GM12878 (cell line): ENCODE measurements at regions not wholly inside any gene's neighbourhood (a gene's known extent, or its start where the extent isn't known, plus 50 kb on each side); places are given as distances from the start of the nearest gene placed in this dataset.

Source experiments
- ATAC-seq: fragments of 200-7000 bp; cut with Tn5 transposase; 3 replicates; pipeline ENCODE4 v1.9.1; 2020; ENCODE audit warnings: mild to moderate bottlenecking, moderate library complexity
- BruUV-seq: library from RNA; stranded (reverse); fragments of 400-500 nt; replicated peaks from 2 replicates; lab custom pipeline; 2021; lab: Mats Ljungman, UMichigan
- CTCF ChIA-PET: fragments of 300-600 bp; sonication (Branson Sonifier 250); formaldehyde crosslinking; extraction: SDS; loops from one replicate; lab custom pipeline; 2021; ENCODE audit warnings: inconsistent platforms; lab: Yijun Ruan, JAX
- POLR2A ChIA-PET: fragments of 350-600 bp; formaldehyde crosslinking; extraction: SDS; loops from one replicate; lab custom pipeline; 2021; ENCODE audit warnings: inconsistent platforms; lab: Charles Lee
- RAD21 ChIA-PET: fragments of 300-600 bp; sonication (Branson Sonifier 250); formaldehyde crosslinking; loops from one replicate; lab custom pipeline; 2023; ENCODE audit warnings: antibody characterized with exemption; ENCODE audit not compliant: unreplicated experiment; lab: Charles Lee
- SMC1A ChIA-PET: fragments of 300-600 bp; sonication (Branson Sonifier 250); formaldehyde crosslinking; loops from one replicate; lab custom pipeline; 2023; ENCODE audit not compliant: unreplicated experiment, uncharacterized antibody; lab: Charles Lee
- DNase-seq: peaks from one replicate; pipeline ENCODE4 v3.0.0-alpha.2; 2011; ENCODE audit warnings: low read depth, low spot score
- FAIRE-seq: peaks from 3 replicates; lab custom pipeline; 2011; peaks lifted over from hg19 to GRCh38; lab: Jason Lieb, UNC
- H2AFZ ChIP-seq: 2 replicates; pipeline ENCODE4 v1.6.0; 2011; ENCODE audit warnings: low read depth, low read length, control low read depth; ENCODE audit not compliant: control insufficient read depth
- H3K27ac ChIP-seq: 2 replicates; pipeline ENCODE4 v1.5.1; 2011; ENCODE audit warnings: control low read depth; ENCODE audit not compliant: control insufficient read depth, insufficient read depth
- H3K27me3 ChIP-seq, 2 experiments: replicated peaks in 1 of 2; 2 replicates each; pipeline versions ENCODE4 v1.6.0 to v1.6.1; 2011; ENCODE audit warnings: low read length in 1 of 2; ENCODE audit not compliant: control insufficient read depth in 2 of 2, insufficient read depth in 2 of 2
- H3K36me3 ChIP-seq, 2 experiments: 2 replicates each; pipeline ENCODE4 v1.5.1; 2011; ENCODE audit warnings: low read length in 1 of 2; ENCODE audit not compliant: control insufficient read depth in 2 of 2, insufficient read depth in 2 of 2
- H3K4me1 ChIP-seq: 2 replicates; pipeline ENCODE4 v1.6.1; 2011; ENCODE audit warnings: mild to moderate bottlenecking, low read length, moderate library complexity, mixed read lengths; ENCODE audit not compliant: control insufficient read depth, insufficient read depth
- H3K4me2 ChIP-seq: 2 replicates; pipeline ENCODE4 v1.6.0; 2011; ENCODE audit warnings: control low read depth; ENCODE audit not compliant: control insufficient read depth, insufficient read depth
- H3K4me3 ChIP-seq: fragments of 200-600 bp; sonication (generic); 2 replicates; pipeline ENCODE4 v1.5.1; 2016
- H3K79me2 ChIP-seq: 2 replicates; pipeline ENCODE4 v1.6.0; 2011; ENCODE audit warnings: low read length; ENCODE audit not compliant: control insufficient read depth, insufficient read depth
- H3K9ac ChIP-seq: 2 replicates; pipeline ENCODE4 v1.8.0; 2011; ENCODE audit warnings: low read length, control low read depth, mixed read lengths; ENCODE audit not compliant: control insufficient read depth, insufficient read depth
- H3K9me3 ChIP-seq: replicated peaks from 3 replicates; pipeline ENCODE4 v1.5.1; 2011; ENCODE audit warnings: mild to moderate bottlenecking, low read length; ENCODE audit not compliant: control insufficient read depth, insufficient read depth
- H4K20me1 ChIP-seq: 2 replicates; pipeline ENCODE4 v1.6.0; 2011; ENCODE audit not compliant: control insufficient read depth, insufficient read depth
- ASH2L ChIP-seq: fragments of 300-600, 200-600 bp; sonication (generic); IDR thresholded peaks from 2 replicates; pipeline ENCODE4 v1.6.1; 2017; ENCODE audit warnings: low read depth, mild to moderate bottlenecking, borderline replicate concordance
- BCL11A ChIP-seq: IDR thresholded peaks from 2 replicates; pipeline ENCODE4 v1.6.1; 2011; ENCODE audit warnings: low read depth, low read length
- BRCA1 ChIP-seq: IDR thresholded peaks from 2 replicates; pipeline ENCODE4 v1.6.1; 2011; ENCODE audit warnings: low read depth, low read length, improper control_type of control experiment
- FOXM1 ChIP-seq: IDR thresholded peaks from 2 replicates; pipeline ENCODE4 v1.6.1; 2012; ENCODE audit warnings: low read depth, mild to moderate bottlenecking, inconsistent platforms, low read length, moderate library complexity
- MTA3 ChIP-seq: IDR thresholded peaks from 2 replicates; pipeline ENCODE4 v1.6.1; 2012; ENCODE audit warnings: low read length, inconsistent platforms, borderline replicate concordance
- RB1 ChIP-seq: fragments of 450-650 bp; formaldehyde crosslinking; IDR thresholded peaks from 2 replicates; pipeline ENCODE4 v1.6.1; 2017; ENCODE audit warnings: mild to moderate bottlenecking, borderline replicate concordance
- SMAD5 ChIP-seq: IDR thresholded peaks from 2 replicates; pipeline ENCODE4 v1.6.1; 2016; ENCODE audit warnings: antibody characterized with exemption, low read depth
- SREBF1 ChIP-seq: IDR thresholded peaks from 2 replicates; pipeline ENCODE4 v1.6.1; 2012; ENCODE audit warnings: mild to moderate bottlenecking, low read length
- STAT3 ChIP-seq: IDR thresholded peaks from 2 replicates; pipeline ENCODE4 v1.6.1; 2011; ENCODE audit warnings: low read depth, low read length, improper control_type of control experiment
- TARDBP ChIP-seq: IDR thresholded peaks from 2 replicates; pipeline ENCODE4 v1.6.1; 2016; ENCODE audit warnings: borderline replicate concordance
- USF2 ChIP-seq: IDR thresholded peaks from 2 replicates; pipeline ENCODE4 v1.6.1; 2011; ENCODE audit warnings: low read depth, low read length, improper control_type of control experiment, borderline replicate concordance
- YY1 ChIP-seq: IDR thresholded peaks from 2 replicates; pipeline ENCODE4 v1.6.1; 2011; ENCODE audit warnings: low read depth, mild to moderate bottlenecking, low read length
- WGBS: methylation state at CpG from one replicate; pipeline ENCODE4 v1.1.6; 2016; ENCODE audit warnings: low lambda C conversion rate; ENCODE audit not compliant: insufficient replicate concordance, insufficient coverage; ENCODE audit errors: missing lambda C conversion rate; 5-methylcytosine and 5-hydroxymethylcytosine counted together
- in situ Hi-C: fragments of 300-500 bp; cut with MboI; formaldehyde crosslinking; loops from 9 replicates; pipeline ENCODE4 v1.14.3; 2018; ENCODE audit warnings: mixed read lengths
- intact Hi-C: fragments of 100-400 bp; cut with micrococcal nuclease; formaldehyde crosslinking; loops from one replicate; pipeline ENCODE4 v1.14.2; 2022; ENCODE audit not compliant: unreplicated experiment

DNA sequence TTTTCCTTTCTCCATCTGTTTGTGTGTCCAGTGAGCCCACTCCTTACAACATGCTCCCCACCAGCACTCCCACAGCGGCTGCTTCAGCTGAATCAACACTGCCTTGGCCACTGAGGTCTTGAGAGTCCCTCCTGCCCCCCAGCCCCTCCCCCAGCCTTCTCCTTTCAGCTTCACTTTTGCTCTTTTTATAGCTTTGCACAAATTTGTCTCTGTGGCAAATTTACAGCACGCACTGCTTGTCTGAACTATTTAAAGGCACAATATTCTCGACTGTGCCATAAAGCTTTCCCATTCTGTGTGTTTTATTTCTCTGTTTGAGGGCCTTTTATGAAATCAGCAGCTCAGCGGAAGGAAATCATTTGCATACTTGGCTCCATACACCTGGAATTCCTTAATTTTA is 579.3 kb downstream of the TOX3 start:
- FAIRE-seq (no peak), ATAC-seq (no peak), DNase-seq (no peak)
- in situ Hi-C loops, result no loop called here
- no peak overlapping the region for H3K4me2 ChIP-seq
- ChIA-PET SMC1A (no interaction called here), RAD21 (interaction anchor here (0.6 kb wide), 1 partner anchor 93 kb away, joined by 3 read pairs; no protein-coding TSS in a partner anchor), CTCF (no interaction called here), POLR2A (interaction anchor here (0.5 to 0.6 kb wide), 2 partner anchors 33 to 45 kb away, joined by 5 to 6 read pairs; no protein-coding TSS in a partner anchor)
- no peaks in the 10 kb centered on the region for H3K36me3 ChIP-seq
- 25% methylated on average over 4 of the region's 4 CpGs for WGBS
- no peak overlapping the region for H2AFZ ChIP-seq
- no peaks in the 10 kb centered on the region for H3K79me2 ChIP-seq
- H3K4me1 ChIP-seq, result no peaks in the 10 kb centered on the region
- no peaks in the 10 kb centered on the region for H3K27me3 ChIP-seq
- intact Hi-C loops, result no loop called here
- BruUV-seq, result no TSS peak
- no peak overlapping the region for H3K4me3 ChIP-seq
- H3K9me3 ChIP-seq, result no peaks in the 10 kb centered on the region
- no peak overlapping the region for H3K27ac ChIP-seq
- H4K20me1 ChIP-seq, result no peaks in the 10 kb centered on the region
- TF ChIP-seq MTA3, result no peak
- TF ChIP-seq STAT3, result no peak
- no peak for TF ChIP-seq RB1
- TF ChIP-seq BCL11A, result no peak
- TF ChIP-seq SMAD5, result no peak
- TF ChIP-seq YY1, result no peak
- no peak for TF ChIP-seq SREBF1
- no peak for TF ChIP-seq BRCA1
- TF ChIP-seq USF2, result no peak
- TF ChIP-seq ASH2L, result no peak
- no peak for TF ChIP-seq FOXM1
- no peak for TF ChIP-seq TARDBP
- H3K9ac ChIP-seq, result no peak overlapping the region
